ENCODE measurements at regions not wholly inside any gene's neighbourhood (a gene's known extent, or its start where the extent isn't known, plus 50 kb on each side); places are given as distances from the start of the nearest gene placed in this dataset.

DNA sequence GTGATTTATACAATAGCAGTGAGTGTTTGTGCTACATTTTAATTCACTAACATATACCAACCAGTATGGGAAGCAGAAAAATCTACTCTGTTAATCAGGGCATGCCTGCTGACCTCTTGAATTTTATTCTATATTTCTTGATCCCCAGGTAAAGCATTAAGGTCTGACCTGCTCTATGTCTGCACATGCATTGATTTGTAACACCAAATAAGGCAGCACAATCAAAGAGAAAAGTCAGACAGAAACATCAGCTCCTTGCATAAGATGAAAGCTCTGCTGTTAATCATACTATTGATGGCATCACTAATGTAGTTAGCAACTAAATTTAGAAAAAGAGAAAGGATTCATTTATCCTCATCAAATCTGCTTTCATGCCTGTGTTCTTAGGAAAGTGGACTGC is 2744.8 kb upstream of the PCDH20 start:
- CTCF ChIA-PET, result no interaction called here
- RAD21 ChIA-PET (ENCODE audit: unreplicated experiment), result no interaction called here
- no peak overlapping the region for H3K4me3 ChIP-seq
- SMC1A ChIA-PET (ENCODE audit: uncharacterized antibody, unreplicated experiment), result no interaction called here
- H3K27me3 ChIP-seq (replicated peaks in 1 of 2; ENCODE audit: control insufficient read depth in 2 of 2, insufficient read depth in 2 of 2, low read length in 1 of 2), result no peaks in the 10 kb centered on the region
- ATAC-seq (no peak), DNase-seq (ENCODE audit: low read depth, low spot score) (no peak), FAIRE-seq (no peak)
- H3K9me3 ChIP-seq (replicated peaks; ENCODE audit: control insufficient read depth, insufficient read depth, low read length), result no peaks in the 10 kb centered on the region
- no peak overlapping the region for H3K27ac ChIP-seq (ENCODE audit: control insufficient read depth, insufficient read depth)
- TF ChIP-seq SP1 (IDR thresholded peaks at IDR 0.05; ENCODE audit: low read depth, low read length), result no peak
- TF ChIP-seq LARP7 (IDR thresholded peaks at IDR 0.05), result no peak
- TF ChIP-seq SRF (IDR thresholded peaks at IDR 0.05; ENCODE audit: low read depth in 2 of 2, low read length in 2 of 2), result no peak
- TF ChIP-seq, protein P1, sequence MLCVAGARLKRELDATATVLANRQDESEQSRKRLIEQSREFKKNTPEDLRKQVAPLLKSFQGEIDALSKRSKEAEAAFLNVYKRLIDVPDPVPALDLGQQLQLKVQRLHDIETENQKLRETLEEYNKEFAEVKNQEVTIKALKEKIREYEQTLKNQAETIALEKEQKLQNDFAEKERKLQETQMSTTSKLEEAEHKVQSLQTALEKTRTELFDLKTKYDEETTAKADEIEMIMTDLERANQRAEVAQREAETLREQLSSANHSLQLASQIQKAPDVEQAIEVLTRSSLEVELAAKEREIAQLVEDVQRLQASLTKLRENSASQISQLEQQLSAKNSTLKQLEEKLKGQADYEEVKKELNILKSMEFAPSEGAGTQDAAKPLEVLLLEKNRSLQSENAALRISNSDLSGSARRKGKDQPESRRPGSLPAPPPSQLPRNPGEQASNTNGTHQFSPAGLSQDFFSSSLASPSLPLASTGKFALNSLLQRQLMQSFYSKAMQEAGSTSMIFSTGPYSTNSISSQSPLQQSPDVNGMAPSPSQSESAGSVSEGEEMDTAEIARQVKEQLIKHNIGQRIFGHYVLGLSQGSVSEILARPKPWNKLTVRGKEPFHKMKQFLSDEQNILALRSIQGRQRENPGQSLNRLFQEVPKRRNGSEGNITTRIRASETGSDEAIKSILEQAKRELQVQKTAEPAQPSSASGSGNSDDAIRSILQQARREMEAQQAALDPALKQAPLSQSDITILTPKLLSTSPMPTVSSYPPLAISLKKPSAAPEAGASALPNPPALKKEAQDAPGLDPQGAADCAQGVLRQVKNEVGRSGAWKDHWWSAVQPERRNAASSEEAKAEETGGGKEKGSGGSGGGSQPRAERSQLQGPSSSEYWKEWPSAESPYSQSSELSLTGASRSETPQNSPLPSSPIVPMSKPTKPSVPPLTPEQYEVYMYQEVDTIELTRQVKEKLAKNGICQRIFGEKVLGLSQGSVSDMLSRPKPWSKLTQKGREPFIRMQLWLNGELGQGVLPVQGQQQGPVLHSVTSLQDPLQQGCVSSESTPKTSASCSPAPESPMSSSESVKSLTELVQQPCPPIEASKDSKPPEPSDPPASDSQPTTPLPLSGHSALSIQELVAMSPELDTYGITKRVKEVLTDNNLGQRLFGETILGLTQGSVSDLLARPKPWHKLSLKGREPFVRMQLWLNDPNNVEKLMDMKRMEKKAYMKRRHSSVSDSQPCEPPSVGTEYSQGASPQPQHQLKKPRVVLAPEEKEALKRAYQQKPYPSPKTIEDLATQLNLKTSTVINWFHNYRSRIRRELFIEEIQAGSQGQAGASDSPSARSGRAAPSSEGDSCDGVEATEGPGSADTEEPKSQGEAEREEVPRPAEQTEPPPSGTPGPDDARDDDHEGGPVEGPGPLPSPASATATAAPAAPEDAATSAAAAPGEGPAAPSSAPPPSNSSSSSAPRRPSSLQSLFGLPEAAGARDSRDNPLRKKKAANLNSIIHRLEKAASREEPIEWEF (IDR thresholded peaks at IDR 0.05; ENCODE audit: insufficient replicate concordance, low read depth, low read length), result no peak
- no peak for TF ChIP-seq SMARCA5 (IDR thresholded peaks at IDR 0.05)
- TF ChIP-seq, protein P2, sequence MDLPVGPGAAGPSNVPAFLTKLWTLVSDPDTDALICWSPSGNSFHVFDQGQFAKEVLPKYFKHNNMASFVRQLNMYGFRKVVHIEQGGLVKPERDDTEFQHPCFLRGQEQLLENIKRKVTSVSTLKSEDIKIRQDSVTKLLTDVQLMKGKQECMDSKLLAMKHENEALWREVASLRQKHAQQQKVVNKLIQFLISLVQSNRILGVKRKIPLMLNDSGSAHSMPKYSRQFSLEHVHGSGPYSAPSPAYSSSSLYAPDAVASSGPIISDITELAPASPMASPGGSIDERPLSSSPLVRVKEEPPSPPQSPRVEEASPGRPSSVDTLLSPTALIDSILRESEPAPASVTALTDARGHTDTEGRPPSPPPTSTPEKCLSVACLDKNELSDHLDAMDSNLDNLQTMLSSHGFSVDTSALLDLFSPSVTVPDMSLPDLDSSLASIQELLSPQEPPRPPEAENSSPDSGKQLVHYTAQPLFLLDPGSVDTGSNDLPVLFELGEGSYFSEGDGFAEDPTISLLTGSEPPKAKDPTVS (IDR thresholded peaks at IDR 0.05; ENCODE audit: low read depth, low read length), result no peak
- no peak for TF ChIP-seq SREBF1 (IDR thresholded peaks at IDR 0.05; ENCODE audit: low read length)
- no peak for TF ChIP-seq YBX1 (IDR thresholded peaks at IDR 0.05)
- TF ChIP-seq, protein P3, sequence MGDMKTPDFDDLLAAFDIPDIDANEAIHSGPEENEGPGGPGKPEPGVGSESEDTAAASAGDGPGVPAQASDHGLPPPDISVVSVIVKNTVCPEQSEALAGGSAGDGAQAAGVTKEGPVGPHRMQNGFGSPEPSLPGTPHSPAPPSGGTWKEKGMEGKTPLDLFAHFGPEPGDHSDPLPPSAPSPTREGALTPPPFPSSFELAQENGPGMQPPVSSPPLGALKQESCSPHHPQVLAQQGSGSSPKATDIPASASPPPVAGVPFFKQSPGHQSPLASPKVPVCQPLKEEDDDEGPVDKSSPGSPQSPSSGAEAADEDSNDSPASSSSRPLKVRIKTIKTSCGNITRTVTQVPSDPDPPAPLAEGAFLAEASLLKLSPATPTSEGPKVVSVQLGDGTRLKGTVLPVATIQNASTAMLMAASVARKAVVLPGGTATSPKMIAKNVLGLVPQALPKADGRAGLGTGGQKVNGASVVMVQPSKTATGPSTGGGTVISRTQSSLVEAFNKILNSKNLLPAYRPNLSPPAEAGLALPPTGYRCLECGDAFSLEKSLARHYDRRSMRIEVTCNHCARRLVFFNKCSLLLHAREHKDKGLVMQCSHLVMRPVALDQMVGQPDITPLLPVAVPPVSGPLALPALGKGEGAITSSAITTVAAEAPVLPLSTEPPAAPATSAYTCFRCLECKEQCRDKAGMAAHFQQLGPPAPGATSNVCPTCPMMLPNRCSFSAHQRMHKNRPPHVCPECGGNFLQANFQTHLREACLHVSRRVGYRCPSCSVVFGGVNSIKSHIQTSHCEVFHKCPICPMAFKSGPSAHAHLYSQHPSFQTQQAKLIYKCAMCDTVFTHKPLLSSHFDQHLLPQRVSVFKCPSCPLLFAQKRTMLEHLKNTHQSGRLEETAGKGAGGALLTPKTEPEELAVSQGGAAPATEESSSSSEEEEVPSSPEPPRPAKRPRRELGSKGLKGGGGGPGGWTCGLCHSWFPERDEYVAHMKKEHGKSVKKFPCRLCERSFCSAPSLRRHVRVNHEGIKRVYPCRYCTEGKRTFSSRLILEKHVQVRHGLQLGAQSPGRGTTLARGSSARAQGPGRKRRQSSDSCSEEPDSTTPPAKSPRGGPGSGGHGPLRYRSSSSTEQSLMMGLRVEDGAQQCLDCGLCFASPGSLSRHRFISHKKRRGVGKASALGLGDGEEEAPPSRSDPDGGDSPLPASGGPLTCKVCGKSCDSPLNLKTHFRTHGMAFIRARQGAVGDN (IDR thresholded peaks at IDR 0.05), result no peak
- no peak overlapping the region for H3K9ac ChIP-seq (ENCODE audit: control insufficient read depth, insufficient read depth, low read length)
- no peaks in the 10 kb centered on the region for H3K4me1 ChIP-seq (ENCODE audit: control insufficient read depth, insufficient read depth, low read length)
- intact Hi-C loops (cut with micrococcal nuclease; ENCODE audit: unreplicated experiment), result no loop called here
- no peak overlapping the region for H3K4me2 ChIP-seq (ENCODE audit: control insufficient read depth, insufficient read depth)
- BruUV-seq (replicated peaks), result no TSS peak
- POLR2A ChIA-PET, result no interaction called here
- no peaks in the 10 kb centered on the region for H4K20me1 ChIP-seq (ENCODE audit: control insufficient read depth, insufficient read depth)
- no peaks in the 10 kb centered on the region for H3K79me2 ChIP-seq (ENCODE audit: control insufficient read depth, insufficient read depth, low read length)
- in situ Hi-C loops (cut with MboI), result no loop called here
- no peaks in the 10 kb centered on the region for H3K36me3 ChIP-seq (ENCODE audit: control insufficient read depth in 2 of 2, insufficient read depth in 2 of 2, low read length in 1 of 2)
- H2AFZ ChIP-seq (ENCODE audit: control insufficient read depth, low read depth, low read length), result no peak overlapping the region
